Esophagus squamous epithelium (tissue), 4 donors: ENCODE measurements at regions not wholly inside any gene's neighbourhood (a gene's known extent, or its start where the extent isn't known, plus 50 kb on each side); places are given as distances from the start of the nearest gene placed in this dataset.

ENCODE experiments used
- CTCF ChIP-seq, 6 experiments: fragments of 450-650 bp in 4 of 6; fragments of 200-600 bp in 2 of 6; sonication (generic) in 2 of 6; IDR thresholded peaks; one replicate each; pipeline ENCODE4 v1.5.1; 2016 to 2019; ENCODE audit warnings: antibody characterized with exemption in 6 of 6, mild to moderate bottlenecking in 4 of 6, moderate library complexity in 4 of 6
- POLR2A ChIP-seq, 4 donors: fragments of 450-650 bp; IDR thresholded peaks; one replicate each; pipeline ENCODE4 v1.6.1; 2017; ENCODE audit warnings: antibody characterized with exemption in 4 of 4, mild to moderate bottlenecking in 4 of 4, moderate library complexity in 3 of 4

GRCh38 chr2:144738749-144739148, 218.8 kb upstream of the ZEB2 start:
- TF ChIP-seq POLR2A (IDR thresholded peaks at IDR 0.05) (no peak), CTCF (IDR thresholded peaks at IDR 0.05) (no peak)
